Brain pericyte (primary cell): ENCODE measurements at regions not wholly inside any gene's neighbourhood (a gene's known extent, or its start where the extent isn't known, plus 50 kb on each side); places are given as distances from the start of the nearest gene placed in this dataset.
"Not testable (repeated sequence)": the region's sequence is repeated elsewhere in the genome, so short reads cannot be mapped to it uniquely, and the experiment has no call there.

Source experiments
- DNase-seq: peaks from one replicate; pipeline ENCODE4 v3.0.0-alpha.2; 2012; ENCODE audit warnings: low read depth, low spot score

- no peak for DNase-seq
Measured at GRCh38 chr2:122011493-122012270, 256.2 kb downstream of the TSN start.

GRCh38 chr2:122018736-122019135 lies 263.3 kb downstream of the TSN start:
- no peak for DNase-seq

DNA sequence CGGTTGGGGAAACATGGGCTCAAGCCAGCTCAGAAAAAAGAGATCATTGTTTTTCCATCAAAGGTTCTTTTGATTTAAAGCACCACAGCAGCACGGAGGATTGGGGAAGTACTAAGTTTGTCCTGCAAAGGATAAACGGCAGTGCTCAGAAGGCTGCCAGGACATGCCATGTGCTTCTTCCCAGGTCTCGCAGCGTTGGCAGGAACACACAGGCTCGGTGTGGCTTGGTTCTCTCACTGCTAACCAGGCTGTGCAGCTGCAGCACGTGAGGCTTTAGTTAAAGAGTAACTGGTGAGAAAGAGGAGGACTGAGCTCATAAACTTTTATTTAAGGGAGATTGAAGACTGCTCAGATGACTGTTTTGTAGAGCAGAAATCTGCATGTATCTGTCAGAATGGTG lies 264.3 kb downstream of the TSN start:
- no peak for DNase-seq

DNA sequence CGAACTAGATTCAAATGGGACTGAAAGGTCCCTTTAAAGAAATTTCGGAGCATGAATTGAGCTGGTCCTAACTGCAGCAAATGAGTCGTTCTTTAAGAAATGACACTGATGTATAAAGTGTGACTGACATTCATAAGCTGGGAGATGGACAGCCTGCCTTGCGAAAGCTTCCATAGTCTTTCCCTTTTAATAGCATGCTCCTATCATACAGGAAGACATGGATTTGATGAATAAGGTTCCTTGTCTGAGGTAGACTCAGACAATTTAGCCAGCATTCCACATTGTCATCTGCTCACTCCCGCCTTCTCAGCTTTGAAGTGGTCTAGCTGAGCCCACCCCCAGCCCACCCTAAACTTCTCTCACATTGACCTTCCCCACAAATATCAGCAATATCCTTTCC lies 264.9 kb downstream of the TSN start:
- no peak for DNase-seq

GRCh38 chr2:122021941-122022340 lies 266.5 kb downstream of the TSN start:
- DNase-seq, result no peak

- no peak for DNase-seq
Measured at GRCh38 chr2:122022531-122022930, 267.1 kb downstream of the TSN start.

DNA sequence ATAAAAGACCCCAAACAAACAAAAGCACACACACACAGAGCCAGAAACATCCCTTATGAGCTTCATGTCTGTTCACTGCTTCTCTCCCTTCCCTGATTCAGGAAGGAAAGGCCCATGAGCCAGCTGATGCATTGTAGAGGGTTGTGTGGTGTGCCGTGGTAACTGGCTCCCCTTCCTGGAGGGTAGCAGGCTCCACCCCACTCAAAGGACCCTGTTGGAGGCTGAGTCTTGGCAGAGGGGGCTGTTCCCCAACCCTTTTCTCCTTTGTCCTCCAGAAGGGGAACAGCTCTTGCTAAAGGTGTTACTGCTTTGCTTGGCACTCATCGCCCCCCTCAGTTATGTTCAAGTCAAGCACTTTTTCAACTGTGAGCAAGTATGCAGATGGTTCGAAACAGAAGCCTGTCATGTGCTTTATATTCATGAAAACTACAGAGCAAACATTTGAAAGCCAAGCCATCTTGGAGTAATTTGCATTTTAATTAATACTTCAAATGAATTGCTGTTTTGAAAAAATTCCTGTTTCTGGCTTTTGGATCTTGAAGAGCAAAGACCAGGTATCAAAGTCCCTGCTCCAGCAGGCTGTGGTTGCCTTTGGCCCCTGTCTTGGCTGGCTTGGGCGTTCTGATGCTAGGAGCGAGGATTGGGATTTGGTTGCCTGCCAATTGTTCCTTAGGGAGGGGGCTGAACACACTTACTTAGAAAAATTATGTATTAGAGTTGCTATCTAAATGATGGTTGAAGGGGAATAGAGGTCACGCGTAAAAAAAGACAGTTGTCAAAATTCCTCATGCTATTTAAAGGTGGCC lies 267.8 kb downstream of the TSN start:
- no peak for DNase-seq

GRCh38 chr2:122027510-122028217 lies 272.2 kb downstream of the TSN start:
- DNase-seq, result no peak

GRCh38 chr2:122028371-122029100 lies 273.1 kb downstream of the TSN start:
- no peak for DNase-seq

- no peak for DNase-seq
Measured at GRCh38 chr2:122029456-122029855, 274.0 kb downstream of the TSN start.

- DNase-seq, result no peak
Measured at GRCh38 chr2:122029945-122030344, 274.5 kb downstream of the TSN start.

DNA sequence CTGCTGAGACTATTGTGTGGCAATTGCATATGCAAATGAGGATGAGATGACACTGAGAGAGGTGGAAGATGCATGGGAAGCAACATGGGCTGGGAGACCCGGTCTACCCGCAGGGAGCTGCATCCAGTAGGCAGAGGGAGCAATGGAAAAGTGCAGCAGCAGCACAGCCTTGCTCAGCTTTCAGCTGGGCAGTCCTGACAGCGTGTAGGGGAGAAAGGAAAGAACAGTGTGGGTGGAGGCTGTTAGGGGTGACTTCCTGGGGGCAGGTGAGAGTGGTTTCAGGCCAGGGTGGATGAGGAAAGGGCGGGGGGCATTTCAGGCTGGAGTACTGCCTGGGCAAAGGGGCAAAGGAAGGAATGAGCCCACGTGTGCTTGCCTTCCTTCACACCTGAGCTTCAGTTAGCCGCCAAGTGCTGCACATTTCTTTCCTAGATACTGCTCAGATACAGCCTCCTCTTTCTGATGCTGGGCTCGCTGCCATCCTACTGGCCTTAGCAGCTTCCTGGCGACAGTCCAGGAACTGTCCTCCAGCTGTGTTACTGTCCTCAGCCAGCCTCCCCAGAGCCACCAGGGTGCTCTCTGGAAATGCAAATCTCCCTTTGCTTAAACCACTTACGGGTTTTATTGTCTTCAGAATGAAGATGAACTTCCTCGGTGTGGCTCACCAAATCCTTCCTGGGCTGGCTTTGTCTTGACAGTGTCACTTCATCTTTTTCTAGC lies 276.3 kb downstream of the TSN start:
- DNase-seq, result no peak

DNA sequence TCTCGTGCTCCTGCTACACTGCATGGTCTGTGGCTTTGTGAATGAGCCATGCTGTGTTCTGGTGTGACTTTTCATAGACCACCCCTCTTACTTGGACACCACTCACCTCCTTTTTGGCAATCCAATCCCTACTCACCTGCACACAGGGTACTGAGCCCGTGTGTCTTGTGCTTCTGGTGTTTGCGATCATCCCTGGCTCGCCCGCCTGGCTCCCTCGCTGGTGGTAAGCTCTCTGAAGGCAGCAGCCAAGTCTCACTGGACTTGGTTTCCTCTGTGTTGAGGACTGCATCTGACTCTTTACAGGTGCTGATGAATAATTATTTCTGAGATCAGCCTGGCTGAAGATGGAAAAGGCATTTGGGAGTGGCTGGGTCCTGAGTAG lies 276.8 kb downstream of the TSN start:
- DNase-seq, result no peak

DNA sequence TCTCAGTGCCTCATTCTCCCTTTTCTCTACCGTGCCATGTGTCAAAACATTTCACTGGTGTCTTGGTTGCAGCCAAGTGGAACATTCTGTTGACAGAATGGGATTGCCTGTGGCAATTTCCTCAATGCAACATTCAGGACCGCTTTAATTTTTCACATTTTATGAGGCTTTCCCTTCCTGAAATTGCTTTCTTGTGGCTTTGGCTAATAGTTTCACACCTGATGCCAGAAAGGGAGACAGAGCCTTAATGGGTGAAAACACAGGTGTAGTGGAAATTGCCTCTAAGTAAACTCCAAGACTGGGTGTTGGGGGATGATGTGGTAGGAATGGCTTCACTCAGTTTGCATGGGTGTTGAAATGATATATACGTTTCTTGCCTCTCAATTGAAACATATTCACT lies 278.3 kb downstream of the TSN start:
- no peak for DNase-seq

- no peak for DNase-seq
Measured at GRCh38 chr2:122034344-122034743, 278.9 kb downstream of the TSN start.

DNA sequence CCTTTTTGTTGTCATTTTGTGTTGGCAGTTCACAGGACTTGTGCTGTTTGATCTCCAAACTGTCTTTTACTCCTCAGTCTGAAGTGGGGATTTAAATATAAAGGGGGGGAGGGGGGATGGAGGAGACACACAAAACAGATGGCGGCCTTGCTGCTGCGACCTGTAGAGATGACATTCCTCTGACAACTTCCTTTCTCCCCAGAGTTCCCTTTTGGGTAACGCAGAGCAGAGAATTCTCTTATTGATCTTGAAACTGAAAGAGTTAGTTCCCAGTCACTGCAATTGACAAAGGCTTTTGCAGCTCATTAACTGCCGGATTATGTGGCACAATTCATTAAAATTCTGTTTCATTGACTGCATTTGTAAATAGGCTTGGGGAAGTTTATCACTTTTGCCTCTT lies 279.3 kb downstream of the TSN start:
- DNase-seq, result no peak

- DNase-seq, result not testable (repeated sequence)
Measured at GRCh38 chr2:122038816-122039215, 283.4 kb downstream of the TSN start.

GRCh38 chr2:122041455-122041854 lies 286.0 kb downstream of the TSN start:
- DNase-seq, result no peak

GRCh38 chr2:122051659-122052058 lies 296.2 kb downstream of the TSN start:
- DNase-seq, result not testable (repeated sequence)

DNA sequence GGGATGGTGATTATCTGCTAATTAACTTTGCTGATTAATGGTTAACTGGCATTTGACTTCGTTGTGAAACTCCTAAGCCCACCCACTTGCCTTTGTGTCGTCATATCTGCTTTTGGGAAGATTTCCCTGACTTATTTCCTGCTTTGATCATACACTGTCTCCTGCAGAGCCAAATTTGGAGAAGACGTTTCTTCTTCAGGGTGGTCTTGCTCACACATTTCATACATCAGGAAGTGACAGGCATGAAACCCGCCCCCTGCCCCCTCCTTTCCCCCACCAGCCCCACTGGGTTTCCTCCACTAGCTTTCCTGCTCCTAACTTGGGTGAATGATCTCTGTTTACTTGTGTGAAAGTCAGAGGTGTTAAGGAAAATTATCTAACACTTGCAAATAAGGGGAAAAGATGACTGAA lies 300.1 kb downstream of the TSN start:
- no peak for DNase-seq

DNA sequence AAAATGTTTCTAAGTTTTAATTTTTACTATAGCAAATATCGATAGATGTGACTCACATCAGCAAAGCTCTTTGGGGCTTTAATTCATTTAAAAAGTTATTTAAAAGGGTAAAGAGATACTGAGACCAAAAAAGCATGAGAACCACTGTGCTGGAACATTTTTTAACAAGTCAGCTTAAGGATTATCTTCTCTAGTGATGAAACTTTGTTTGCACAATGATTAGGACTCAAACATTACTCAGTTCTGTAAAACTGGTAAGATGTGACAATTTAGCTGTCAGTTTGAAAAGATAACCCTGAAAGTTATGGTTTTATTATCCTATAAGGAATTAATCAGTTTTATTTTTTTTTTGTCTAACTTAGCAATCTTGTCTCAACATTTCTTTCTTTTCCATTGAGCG lies 301.4 kb downstream of the TSN start:
- no peak for DNase-seq
